Mammary epithelial cell (primary cell): ENCODE measurements at regions not wholly inside any gene's neighbourhood (a gene's known extent, or its start where the extent isn't known, plus 50 kb on each side); places are given as distances from the start of the nearest gene placed in this dataset.
"Not testable (repeated sequence)": the region's sequence is repeated elsewhere in the genome, so short reads cannot be mapped to it uniquely, and the experiment has no call there.

Source experiments
- EZH2 ChIP-seq: IDR thresholded peaks from 2 replicates; pipeline ENCODE4 v1.6.1; 2012; ENCODE audit warnings: low read length, inconsistent platforms, borderline replicate concordance
- TF ChIP-seq, protein P1 (sequence below), 2 donors: IDR thresholded peaks in 1 of 2; conservative IDR thresholded peaks in 1 of 2; 2 replicates each; pipeline ENCODE4 v1.5.1; 2011 to 2012; ENCODE audit warnings: inconsistent platforms in 2 of 2, low read length in 2 of 2, mild to moderate bottlenecking in 2 of 2, control low read depth in 1 of 2, low read depth in 1 of 2; ENCODE audit not compliant: insufficient read depth in 1 of 2; ENCODE audit errors: extremely low read depth in 1 of 2

DNA sequence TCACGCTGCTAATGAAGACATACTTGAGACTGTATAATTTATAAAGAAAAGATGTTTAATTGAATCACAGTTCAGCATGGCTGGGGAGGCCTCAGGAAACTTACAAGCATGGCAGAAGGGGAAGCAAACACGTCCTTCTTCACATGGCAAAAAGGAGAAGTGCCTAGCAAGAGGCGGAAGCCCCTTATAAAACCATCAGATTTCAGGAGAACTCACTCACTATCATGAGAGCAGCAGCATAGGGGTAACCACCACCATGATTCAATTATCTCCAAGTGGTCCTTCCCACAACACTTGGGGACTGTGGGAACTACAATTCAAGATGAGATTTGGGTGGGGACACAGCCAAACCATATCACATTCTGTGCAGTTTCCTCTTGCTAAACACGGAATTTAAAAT lies 416.9 kb upstream of the ALCAM start:
- not testable (repeated sequence) for TF ChIP-seq EZH2
- TF ChIP-seq, protein P1, sequence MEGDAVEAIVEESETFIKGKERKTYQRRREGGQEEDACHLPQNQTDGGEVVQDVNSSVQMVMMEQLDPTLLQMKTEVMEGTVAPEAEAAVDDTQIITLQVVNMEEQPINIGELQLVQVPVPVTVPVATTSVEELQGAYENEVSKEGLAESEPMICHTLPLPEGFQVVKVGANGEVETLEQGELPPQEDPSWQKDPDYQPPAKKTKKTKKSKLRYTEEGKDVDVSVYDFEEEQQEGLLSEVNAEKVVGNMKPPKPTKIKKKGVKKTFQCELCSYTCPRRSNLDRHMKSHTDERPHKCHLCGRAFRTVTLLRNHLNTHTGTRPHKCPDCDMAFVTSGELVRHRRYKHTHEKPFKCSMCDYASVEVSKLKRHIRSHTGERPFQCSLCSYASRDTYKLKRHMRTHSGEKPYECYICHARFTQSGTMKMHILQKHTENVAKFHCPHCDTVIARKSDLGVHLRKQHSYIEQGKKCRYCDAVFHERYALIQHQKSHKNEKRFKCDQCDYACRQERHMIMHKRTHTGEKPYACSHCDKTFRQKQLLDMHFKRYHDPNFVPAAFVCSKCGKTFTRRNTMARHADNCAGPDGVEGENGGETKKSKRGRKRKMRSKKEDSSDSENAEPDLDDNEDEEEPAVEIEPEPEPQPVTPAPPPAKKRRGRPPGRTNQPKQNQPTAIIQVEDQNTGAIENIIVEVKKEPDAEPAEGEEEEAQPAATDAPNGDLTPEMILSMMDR (conservative IDR thresholded peaks at IDR 0.05 in 1 of 2, IDR thresholded peaks at IDR 0.05 in 1 of 2; ENCODE audit: extremely low read depth in 1 of 2, insufficient read depth in 1 of 2, low read depth in 1 of 2, low read length in 2 of 2) = not testable (repeated sequence)
